HG03575 (cell line): ENCODE measurements at regions not wholly inside any gene's neighbourhood (a gene's known extent, or its start where the extent isn't known, plus 50 kb on each side); places are given as distances from the start of the nearest gene placed in this dataset.
"Not testable (repeated sequence)": the region's sequence is repeated elsewhere in the genome, so short reads cannot be mapped to it uniquely, and the experiment has no call there.

Source experiments
- ATAC-seq: cut with Tn5 transposase; IDR thresholded peaks from one replicate; pipeline ENCODE4 v1.9.1; 2021; ENCODE audit not compliant: unreplicated experiment, insufficient number of reproducible peaks, low FRiP score; ENCODE audit errors: extremely low read depth

DNA sequence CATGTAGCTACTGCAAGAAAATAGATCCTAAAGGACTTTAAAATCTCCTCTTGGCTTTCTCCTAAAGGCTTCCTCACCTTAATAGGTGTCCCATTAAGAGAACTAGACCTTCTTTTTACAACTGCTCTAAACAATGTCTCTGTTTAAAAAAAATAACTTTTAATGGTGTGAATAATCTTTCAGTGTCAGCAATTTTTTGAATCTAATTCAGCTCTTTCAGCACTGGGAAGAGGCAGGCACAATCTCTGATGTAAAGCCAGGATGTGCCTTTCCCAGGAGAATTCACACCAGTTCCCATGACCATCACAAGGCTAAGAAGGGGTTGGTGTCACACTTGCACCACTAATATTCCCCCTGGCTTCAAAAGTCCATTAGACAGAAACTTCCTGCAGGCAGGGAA is 254.6 kb downstream of the XPNPEP1 start:
- ATAC-seq: no peak

DNA sequence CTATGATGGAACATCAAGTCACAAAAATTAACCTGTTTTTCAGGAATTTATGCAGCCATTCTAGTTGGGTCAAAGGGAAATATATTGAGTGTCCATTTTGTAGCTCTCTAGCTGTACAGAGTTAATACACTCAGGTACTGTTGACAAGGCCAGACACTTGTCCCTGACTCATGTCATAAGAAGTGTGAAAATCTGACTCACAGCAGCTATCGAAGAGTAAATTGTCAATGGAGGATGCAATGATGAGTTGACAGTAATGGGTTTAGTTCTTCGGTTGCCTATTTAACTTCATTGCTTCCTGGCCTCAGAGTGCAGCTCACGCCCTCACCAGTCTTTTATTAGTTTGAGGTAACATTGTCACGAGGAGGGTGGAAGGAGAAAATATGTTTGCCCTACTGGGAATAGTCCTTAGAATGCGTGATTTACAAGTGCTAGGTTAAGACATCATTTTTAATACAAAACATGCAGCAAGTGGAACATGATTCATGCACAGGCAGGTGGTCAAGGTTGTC is 255.1 kb downstream of the XPNPEP1 start:
- no peak for ATAC-seq

DNA sequence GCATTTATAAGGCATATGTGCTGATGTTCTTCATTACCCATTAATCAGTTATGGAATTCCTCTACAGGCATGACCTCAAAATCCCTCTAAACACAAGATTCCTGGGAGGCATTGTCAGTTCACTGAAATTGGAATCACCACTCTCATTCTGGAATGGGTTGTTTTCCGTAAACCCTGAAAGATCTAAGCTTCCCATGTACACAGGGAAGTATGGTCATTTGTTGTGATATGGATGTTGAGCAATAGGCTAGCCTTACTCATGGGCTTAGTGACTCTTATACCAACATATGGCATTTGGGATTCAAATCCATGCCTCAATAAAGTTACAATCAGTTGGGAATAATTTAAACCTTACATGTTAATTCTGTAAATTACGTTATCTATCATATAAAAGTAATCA is 258.0 kb downstream of the XPNPEP1 start:
- ATAC-seq: no peak

DNA sequence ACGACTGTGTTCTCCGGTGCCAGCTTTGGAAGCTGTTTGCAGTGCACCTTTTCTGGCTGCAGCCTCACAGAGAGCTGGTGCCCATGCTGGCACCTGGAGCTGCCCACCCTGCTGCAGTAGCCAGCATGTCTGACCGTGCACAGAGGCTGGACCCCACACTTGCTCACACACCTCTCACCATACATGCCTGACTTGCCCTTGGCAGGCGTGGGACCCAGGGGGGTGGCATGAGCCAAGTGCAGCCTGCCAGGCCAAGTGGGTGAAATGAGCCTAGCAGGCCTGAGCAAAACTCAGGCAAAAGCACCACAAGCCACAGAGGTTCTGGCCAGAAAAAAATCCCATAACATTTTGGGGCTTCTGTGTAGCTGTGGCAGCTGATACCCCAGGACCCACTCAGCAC is 258.8 kb downstream of the XPNPEP1 start:
- no peak for ATAC-seq

DNA sequence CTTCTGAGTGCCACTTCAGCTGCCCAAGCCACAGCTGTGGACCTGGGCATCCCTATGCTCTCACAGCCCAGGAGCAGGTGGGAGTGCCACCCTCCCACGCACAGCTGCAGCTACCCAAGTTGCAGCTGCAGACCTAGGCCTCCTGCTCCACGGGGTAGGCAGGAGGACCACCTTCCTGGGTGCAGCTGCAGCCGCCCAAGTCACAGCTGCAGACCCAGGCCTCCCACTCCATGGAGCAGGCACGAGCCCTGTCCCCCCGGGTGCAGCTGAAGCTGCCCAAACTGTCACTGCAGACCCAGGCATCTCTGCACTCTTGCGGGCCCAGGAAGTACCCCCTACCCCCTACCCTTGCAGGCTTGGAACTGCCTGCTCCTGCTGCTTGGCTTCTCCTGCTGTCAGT is 260.2 kb downstream of the XPNPEP1 start:
- no peak for ATAC-seq

DNA sequence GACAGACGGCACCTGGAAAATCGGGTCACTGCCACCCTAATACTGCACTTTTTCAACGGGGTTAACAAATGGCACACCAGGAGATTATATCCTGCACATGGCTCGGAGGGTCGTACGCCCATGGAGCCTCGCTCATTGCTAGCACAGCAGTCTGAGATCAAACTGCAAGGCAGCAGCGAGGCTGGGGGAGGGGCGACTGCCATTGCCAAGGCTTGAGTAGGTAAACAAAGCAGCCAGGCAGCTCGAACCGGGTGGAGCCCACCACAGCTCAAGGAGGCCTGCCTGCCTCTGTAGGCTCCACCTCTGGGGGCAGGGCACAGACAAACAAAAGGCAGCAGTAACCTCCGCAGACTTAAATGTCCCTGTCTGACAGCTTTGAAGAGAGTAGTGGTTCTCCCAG is 270.7 kb downstream of the XPNPEP1 start:
- ATAC-seq: not testable (repeated sequence)

DNA sequence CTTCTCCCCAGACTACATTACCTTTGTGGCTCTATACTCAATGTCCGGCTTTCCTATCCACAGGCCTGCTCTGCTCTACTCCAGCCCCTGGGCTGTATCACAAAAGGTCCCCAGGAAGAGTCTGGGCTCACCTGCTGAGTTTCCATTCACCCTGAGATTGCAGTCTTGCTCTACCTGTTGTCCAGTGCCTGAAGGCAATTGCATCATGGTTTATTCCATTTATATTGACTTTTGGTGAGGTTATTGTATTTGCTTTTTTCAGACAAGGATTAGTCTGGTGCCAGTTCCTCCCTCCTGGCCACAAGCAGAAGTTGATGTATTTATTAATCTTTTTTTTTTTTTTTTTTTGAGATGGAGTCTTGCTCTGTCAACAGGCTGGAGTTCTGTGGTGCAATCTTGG is 273.1 kb downstream of the XPNPEP1 start:
- ATAC-seq: no peak

DNA sequence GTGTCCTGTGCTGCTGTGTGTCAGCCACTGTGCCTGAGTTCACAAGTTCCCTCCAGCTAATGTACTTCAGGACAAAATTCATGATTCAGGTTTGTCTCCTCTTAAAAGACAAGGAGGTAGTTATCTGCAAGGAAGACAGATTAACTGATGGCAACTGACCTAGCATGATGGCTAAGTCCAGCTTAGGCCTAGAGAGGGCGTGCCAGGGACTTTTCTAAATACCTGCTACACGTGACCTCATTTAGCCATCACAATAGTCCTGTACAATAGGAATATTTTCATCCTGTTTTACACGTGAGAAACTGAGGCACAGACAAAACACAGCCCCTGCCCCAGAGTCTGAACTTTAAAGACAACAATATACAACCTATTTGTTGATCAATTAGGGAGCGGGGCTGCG is 275.7 kb downstream of the XPNPEP1 start:
- no peak for ATAC-seq

DNA sequence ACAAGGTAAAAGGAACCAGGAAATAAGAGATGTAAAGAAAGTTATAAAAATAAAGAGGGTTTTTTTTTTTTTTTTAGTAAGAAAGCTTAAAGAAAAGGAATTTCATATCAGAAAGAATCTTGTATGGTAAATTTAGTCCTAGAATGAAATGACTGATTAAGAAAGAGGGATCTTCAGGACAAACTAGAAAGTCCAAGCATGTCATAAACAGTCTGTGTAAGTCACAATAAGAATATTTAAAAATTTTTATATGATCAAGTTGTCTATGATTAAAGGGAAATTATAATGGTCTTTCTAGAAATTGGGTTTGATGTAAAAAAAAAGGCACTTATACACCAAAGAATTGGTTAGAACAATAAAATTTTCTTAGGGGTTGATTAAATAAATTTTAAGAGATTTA is 289.5 kb downstream of the XPNPEP1 start:
- no peak for ATAC-seq

DNA sequence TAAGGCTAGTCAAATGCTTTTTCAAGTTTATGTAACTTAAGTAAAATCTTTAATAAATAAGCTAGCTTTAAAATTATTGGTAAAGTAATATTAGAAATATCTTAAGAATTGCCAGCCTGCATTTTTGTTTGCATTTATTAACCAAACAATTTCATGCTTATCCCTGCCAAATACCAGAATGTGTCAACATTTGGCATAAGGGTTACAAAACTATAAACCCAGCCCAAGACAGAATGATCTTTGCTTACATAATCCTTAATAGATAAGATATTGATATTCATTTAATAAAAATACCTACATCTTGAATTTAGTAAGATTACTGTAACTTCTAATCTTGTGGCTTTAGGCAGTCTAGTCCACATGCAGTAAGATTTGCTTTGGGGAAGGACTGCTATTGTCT is 290.3 kb downstream of the XPNPEP1 start:
- ATAC-seq: not testable (repeated sequence)

DNA sequence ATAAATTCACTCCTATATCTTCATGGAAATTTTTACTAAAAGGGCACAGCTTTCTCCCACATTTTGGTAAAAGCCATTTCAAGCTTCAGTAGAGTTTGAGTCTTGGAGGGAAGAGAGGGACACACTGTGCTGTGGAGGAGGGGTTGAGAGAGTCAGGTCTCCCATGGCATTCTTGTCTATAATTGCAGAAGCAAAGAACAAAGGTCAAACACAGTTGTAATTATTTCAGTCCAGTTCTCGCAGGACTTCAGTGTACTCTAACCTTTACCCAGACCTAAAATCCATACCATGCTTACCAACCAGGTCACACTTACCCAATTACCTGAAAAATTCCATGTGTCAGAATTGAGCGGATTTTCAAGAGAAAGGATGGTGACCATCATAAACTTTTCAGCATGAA is 298.4 kb downstream of the XPNPEP1 start:
- no peak for ATAC-seq

DNA sequence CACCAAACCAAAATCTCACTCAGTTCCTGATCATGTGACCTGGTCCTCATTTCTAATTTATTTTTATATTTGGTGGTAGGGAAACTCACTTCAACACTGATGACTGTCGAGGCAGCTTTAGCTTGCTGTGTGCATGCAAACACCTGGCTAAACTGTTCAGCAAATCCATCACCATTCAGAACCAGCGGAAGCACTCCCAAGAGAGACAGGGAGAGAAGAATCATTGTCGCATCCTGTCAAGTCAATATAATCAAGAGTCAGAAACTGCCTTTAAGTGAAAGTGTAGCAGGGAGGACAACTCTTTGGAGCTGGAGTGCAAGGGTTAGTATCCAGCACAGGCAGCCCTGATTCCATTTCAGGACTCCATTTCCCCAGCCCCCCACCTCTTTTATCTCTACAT is 300.7 kb downstream of the XPNPEP1 start:
- ATAC-seq: no peak

DNA sequence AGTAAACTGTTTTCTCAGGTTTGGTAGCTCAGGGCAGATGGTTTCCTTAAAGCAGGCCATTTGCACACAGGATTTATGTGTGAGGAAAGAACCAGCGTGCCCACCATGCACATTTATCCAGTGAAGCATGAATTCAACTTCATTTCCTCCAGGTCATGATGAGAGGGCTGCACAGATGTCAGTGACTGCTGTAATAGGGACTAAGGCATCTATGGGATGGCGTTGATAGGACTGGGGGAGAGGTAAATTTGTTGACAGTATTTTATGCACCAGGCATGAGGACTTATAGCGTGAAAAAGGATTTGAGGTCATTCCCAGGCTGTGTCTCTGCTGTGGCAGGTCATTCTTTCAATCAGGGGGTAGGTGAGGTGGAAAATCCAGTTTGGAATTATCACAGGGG is 302.9 kb downstream of the XPNPEP1 start:
- no peak for ATAC-seq

DNA sequence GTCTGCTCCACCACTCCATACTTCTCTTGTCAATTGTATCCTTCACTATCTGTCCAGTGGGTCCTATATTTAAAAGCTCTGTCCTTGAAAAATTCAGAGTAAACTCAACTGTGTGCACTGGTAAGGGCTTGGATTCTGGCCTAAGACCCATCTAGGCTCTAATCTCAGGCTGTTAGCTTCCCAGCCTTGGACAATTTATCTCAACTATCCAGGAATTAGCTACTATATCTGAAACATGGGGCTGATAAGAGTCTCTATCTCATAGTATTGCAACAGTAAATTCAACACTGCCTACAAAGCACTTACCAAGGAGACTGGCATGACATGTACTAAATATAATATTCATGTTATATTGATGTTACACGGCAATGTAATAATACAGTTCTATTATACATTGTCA is 303.4 kb downstream of the XPNPEP1 start:
- ATAC-seq: no peak

DNA sequence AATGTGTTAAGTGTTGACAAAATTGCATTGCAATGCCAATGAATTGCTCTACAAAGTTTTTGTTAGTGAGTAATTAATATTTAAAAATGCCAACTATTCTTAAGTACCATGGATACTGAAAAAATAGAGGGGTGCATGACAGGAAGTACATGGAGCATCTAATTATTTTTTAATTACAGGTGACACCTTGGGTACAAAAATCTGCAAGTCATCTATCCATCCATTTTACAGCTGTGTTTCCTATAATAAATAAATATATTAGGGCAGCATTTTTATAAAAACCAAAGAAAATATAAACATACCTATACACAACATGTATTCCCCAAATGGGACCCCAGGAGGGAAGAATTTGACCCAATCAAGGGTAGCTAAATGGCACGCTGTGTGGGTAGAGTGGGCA is 304.6 kb downstream of the XPNPEP1 start:
- no peak for ATAC-seq

DNA sequence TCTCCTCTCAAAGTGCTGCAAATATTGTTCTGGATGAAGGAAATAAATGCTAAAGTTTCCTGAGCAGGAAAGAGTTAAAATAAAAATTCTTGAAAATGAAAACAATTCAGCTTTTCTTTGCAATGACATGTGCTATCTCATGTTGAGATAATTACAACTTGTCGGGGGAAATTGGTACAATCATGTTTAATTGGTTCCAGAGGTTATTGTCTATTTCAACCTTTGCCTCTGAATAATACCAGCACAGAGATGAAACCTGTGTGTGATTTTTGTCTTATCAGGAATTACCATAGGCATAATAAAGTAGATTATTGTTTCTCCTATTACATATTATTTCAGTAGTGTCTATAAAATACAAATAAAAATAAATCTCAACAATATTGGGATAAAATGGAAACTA is 305.0 kb downstream of the XPNPEP1 start:
- no peak for ATAC-seq

DNA sequence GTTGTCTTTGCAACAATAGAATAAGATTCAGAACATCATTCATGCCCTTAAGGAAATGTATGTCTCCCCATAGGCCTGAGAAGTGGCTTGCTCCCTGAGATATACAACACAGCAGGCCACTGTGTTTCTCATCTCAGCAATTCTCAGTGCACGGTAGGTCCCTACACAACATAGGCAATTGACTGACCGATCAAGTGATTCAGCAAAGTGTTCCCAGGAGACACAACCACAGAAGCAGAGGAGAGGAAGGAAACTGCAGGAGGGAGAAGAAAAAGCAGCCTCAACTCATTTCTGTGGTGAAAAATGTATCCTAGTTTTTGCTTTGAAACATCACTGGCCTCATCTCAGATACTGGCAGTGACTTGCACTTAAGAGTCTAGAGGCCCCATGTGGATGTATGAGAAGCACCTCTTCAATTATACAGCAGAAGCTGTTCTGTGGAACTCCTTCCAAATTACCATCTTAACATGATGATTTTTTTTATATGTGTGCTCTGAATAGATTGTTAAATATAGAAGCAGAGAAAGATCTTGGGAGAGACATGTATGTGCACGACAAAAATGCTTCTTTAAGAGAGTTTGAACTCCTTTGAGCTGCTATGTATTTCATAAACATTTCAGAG is 306.8 kb downstream of the XPNPEP1 start:
- ATAC-seq: no peak

DNA sequence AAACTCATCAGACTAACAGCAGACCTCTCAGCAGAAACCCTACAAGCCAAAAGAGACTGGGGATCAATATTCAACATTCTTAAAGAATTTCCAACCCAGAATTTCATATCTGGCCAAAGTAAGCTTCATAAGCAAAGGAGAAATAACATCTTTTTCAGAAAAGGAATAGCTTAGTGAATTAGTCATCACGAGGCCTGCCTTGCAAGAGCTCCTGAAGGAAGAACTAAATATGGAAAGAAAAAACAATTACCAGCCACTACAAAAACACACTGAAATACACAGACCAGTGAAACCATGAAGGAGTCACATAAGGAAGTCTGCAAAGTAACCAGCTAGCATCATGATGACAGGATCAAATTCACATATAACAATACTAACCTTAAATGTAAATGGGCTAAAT is 328.0 kb downstream of the XPNPEP1 start:
- not testable (repeated sequence) for ATAC-seq

DNA sequence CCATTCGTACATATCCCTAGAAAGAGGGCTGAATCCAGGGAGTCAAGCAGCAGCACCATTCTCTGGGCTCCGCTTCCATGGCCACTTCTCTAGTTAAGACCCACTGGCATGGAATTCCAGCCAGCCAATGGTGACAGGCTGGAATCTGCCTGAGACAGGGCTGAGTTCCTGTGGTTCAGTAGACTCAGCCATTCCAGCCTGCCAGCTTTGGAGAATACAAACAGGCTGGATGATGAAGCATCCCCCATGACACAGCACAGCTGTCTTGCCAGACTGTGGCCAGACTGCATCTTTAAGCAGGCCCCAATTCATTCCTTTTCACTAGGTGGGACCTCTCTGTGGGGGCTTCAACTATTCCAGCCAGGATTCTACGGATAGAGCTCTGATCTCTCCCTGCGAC is 329.6 kb downstream of the XPNPEP1 start:
- ATAC-seq: no peak

DNA sequence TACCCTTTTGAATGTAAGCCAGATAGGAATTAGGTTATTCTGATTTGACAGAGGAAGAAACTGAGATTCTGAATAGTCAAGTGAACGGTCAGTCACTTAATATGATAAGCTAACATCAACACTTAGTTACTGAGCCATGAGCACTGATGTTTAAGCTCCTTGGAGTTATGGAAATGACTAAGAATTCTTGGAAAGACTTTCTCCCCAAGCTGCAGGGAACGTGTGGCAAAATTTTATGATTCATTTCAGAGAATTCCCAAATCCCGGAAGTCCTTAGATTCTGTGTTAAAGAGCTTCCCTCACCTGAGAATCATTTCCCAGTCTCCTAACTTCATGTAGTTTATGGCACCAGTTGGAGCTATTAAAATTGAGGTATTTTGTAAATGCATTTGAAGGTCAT is 330.9 kb downstream of the XPNPEP1 start:
- no peak for ATAC-seq

DNA sequence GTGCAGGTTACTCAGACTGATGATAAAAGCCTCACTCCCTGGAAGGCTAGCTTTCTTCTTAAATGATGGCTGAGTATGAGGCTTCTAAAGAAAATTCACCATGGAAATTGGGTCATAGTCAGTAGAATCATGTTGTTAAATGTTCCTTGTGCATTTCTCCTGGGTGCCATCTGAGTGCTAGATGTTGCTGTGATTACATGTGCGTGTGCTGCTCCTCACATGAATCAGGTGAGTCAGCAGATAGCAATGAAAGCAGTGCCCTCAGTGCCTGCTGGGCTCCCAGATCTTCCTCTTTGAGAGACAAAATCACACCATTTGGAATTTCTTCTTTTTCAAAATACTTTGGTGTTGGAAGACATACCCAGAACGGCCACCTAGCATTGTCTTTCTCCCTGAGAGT is 331.7 kb downstream of the XPNPEP1 start:
- no peak for ATAC-seq
